Ectodermal cell (in vitro differentiated cells): ENCODE measurements at regions not wholly inside any gene's neighbourhood (a gene's known extent, or its start where the extent isn't known, plus 50 kb on each side); places are given as distances from the start of the nearest gene placed in this dataset.
"Not testable (repeated sequence)": the region's sequence is repeated elsewhere in the genome, so short reads cannot be mapped to it uniquely, and the experiment has no call there.

Experiments used
- H3K27ac ChIP-seq: 2 replicates; pipeline ENCODE4 v1.7.0; 2013; ENCODE audit warnings: mild to moderate bottlenecking, low read depth, low read length; ENCODE audit not compliant: insufficient read depth, poor library complexity, severe bottlenecking
- H3K27me3 ChIP-seq: 2 replicates; pipeline ENCODE4 v1.7.0; 2013; ENCODE audit warnings: mild to moderate bottlenecking, low read length; ENCODE audit not compliant: insufficient read depth, control insufficient read depth, poor library complexity, severe bottlenecking
- H3K36me3 ChIP-seq: one replicate; pipeline ENCODE4 v1.7.0; 2013; ENCODE audit warnings: low read length; ENCODE audit not compliant: control insufficient read depth, insufficient read depth
- H3K4me1 ChIP-seq: one replicate; pipeline ENCODE4 v1.7.0; 2013; ENCODE audit warnings: low read length; ENCODE audit not compliant: control insufficient read depth, insufficient read depth
- H3K4me3 ChIP-seq: 2 replicates; pipeline ENCODE4 v1.7.0; 2013; ENCODE audit warnings: low read depth, low read length, control low read depth; ENCODE audit not compliant: insufficient read depth
- H3K9me3 ChIP-seq: 2 replicates; pipeline ENCODE4 v1.7.0; 2013; ENCODE audit warnings: mild to moderate bottlenecking, low read length, moderate library complexity; ENCODE audit not compliant: control insufficient read depth
- WGBS, 2 experiments: methylation state at CpG; one replicate each; pipeline ENCODE4 v1.1.7; 2013; ENCODE audit warnings: missing lambda C conversion rate in 2 of 2; 5-methylcytosine and 5-hydroxymethylcytosine counted together

- Histone ChIP-seq H3K9me3 (no peaks in the 10 kb centered on the region), H3K27ac (no peak overlapping the region), H3K4me1 (no peaks in the 10 kb centered on the region), H3K36me3 (no peaks in the 10 kb centered on the region), H3K27me3 (no peaks in the 10 kb centered on the region), H3K4me3 (no peak overlapping the region)
- 69 to 70% methylated on average over 2 of the region's 2 CpGs for WGBS, 2 experiments
These were observed 140.6 kb upstream of the GRIK3 start for GRCh38 chr1:37174876-37175275.

GRCh38 chr1:37175666-37176215, 141.4 kb upstream of the GRIK3 start:
- H3K9me3 ChIP-seq = no peaks in the 10 kb centered on the region
- no peaks in the 10 kb centered on the region for H3K36me3 ChIP-seq
- H3K27me3 ChIP-seq = no peaks in the 10 kb centered on the region
- H3K27ac ChIP-seq = no peak overlapping the region
- H3K4me1 ChIP-seq = no peaks in the 10 kb centered on the region
- H3K4me3 ChIP-seq = no peak overlapping the region

GRCh38 chr1:37176269-37176668, 142.0 kb upstream of the GRIK3 start:
- H3K9me3 ChIP-seq = no peaks in the 10 kb centered on the region

GRCh38 chr1:37177230-37177864, 143.0 kb upstream of the GRIK3 start:
- 81 to 88% methylated on average over 9 to 10 of the region's 10 CpGs for WGBS, 2 experiments
- Histone ChIP-seq H3K4me3 (no peak overlapping the region), H3K9me3 (no peaks in the 10 kb centered on the region), H3K27me3 (no peaks in the 10 kb centered on the region), H3K36me3 (no peaks in the 10 kb centered on the region), H3K27ac (no peak overlapping the region), H3K4me1 (no peaks in the 10 kb centered on the region)

More at GRCh38 chr1:37176269-37176668, 142.0 kb upstream of the GRIK3 start:
- H3K36me3 ChIP-seq = no peaks in the 10 kb centered on the region
- H3K27me3 ChIP-seq = no peaks in the 10 kb centered on the region
- H3K4me3 ChIP-seq = no peak overlapping the region
- 90 to 100% methylated on average over 1 of the region's 1 CpG for WGBS, 2 experiments
- H3K27ac ChIP-seq = no peak overlapping the region
- no peaks in the 10 kb centered on the region for H3K4me1 ChIP-seq

- H3K36me3 ChIP-seq = no peaks in the 10 kb centered on the region
- H3K4me1 ChIP-seq = no peaks in the 10 kb centered on the region
- H3K27me3 ChIP-seq = no peaks in the 10 kb centered on the region
- 46 to 62% methylated on average over 3 to 5 of the region's 5 CpGs for WGBS, 2 experiments
- H3K4me3 ChIP-seq = no peak overlapping the region
- H3K9me3 ChIP-seq = no peaks in the 10 kb centered on the region
- H3K27ac ChIP-seq = no peak overlapping the region
These were observed 147.1 kb upstream of the GRIK3 start for GRCh38 chr1:37181425-37181824.

- no peak overlapping the region for H3K27ac ChIP-seq
- no peaks in the 10 kb centered on the region for H3K9me3 ChIP-seq
- no peak overlapping the region for H3K4me3 ChIP-seq
- H3K4me1 ChIP-seq = no peaks in the 10 kb centered on the region
- no peaks in the 10 kb centered on the region for H3K27me3 ChIP-seq
- no peaks in the 10 kb centered on the region for H3K36me3 ChIP-seq
- 71% methylated on average over 1 of the region's 1 CpG; no CpG with 5 or more reads in 1 of the 2 experiments for WGBS, 2 experiments
These were observed 150.5 kb upstream of the GRIK3 start for GRCh38 chr1:37184789-37185188.

GRCh38 chr1:37186246-37186756, 152.0 kb upstream of the GRIK3 start:
- H3K36me3 ChIP-seq = no peaks in the 10 kb centered on the region
- WGBS, 2 experiments = 91 to 96% methylated on average over 1 of the region's 1 CpG
- no peaks in the 10 kb centered on the region for H3K27me3 ChIP-seq
- no peak overlapping the region for H3K4me3 ChIP-seq
- H3K4me1 ChIP-seq = no peaks in the 10 kb centered on the region
- no peak overlapping the region for H3K27ac ChIP-seq
- H3K9me3 ChIP-seq = no peaks in the 10 kb centered on the region

- WGBS, 2 experiments = 63 to 69% methylated on average over 3 of the region's 3 CpGs
- Histone ChIP-seq H3K4me1 (no peaks in the 10 kb centered on the region), H3K9me3 (no peaks in the 10 kb centered on the region), H3K36me3 (no peaks in the 10 kb centered on the region), H3K27ac (no peak overlapping the region), H3K4me3 (no peak overlapping the region), H3K27me3 (no peaks in the 10 kb centered on the region)
These were observed 154.8 kb upstream of the GRIK3 start for GRCh38 chr1:37189111-37189510.

GRCh38 chr1:37197411-37197810, 163.1 kb upstream of the GRIK3 start:
- no peaks in the 10 kb centered on the region for H3K36me3 ChIP-seq
- no peaks in the 10 kb centered on the region for H3K4me1 ChIP-seq
- peaks cover 2% of the 10 kb centered on the region for H3K9me3 ChIP-seq
- 85 to 88% methylated on average over 3 of the region's 3 CpGs for WGBS, 2 experiments
- H3K27ac ChIP-seq = no peak overlapping the region
- H3K4me3 ChIP-seq = no peak overlapping the region
- no peaks in the 10 kb centered on the region for H3K27me3 ChIP-seq

- H3K4me3 ChIP-seq, H3K27me3 ChIP-seq, H3K36me3 ChIP-seq, H3K9me3 ChIP-seq, H3K4me1 ChIP-seq, H3K27ac ChIP-seq: not testable (repeated sequence)
- WGBS, 2 experiments = 70 to 73% methylated on average over 4 to 5 of the region's 5 CpGs
These were observed 180.0 kb upstream of the GRIK3 start for GRCh38 chr1:37214305-37214704.
